ENCODE measurements at regions not wholly inside any gene's neighbourhood (a gene's known extent, or its start where the extent isn't known, plus 50 kb on each side); places are given as distances from the start of the nearest gene placed in this dataset.

- TF ChIP-seq CTCF (IDR thresholded peaks at IDR 0.05; ENCODE audit: insufficient read depth, low read length, poor library complexity, severe bottlenecking): no peak
- TF ChIP-seq EZH2phosphoT487 (conservative IDR thresholded peaks at IDR 0.05; ENCODE audit: low read length): no peak
Measured at GRCh38 chr3:34956511-34956910, 682.8 kb upstream of the ARPP21 start.
